ENCODE measurements at regions not wholly inside any gene's neighbourhood (a gene's known extent, or its start where the extent isn't known, plus 50 kb on each side); places are given as distances from the start of the nearest gene placed in this dataset.
"Not testable (repeated sequence)": the region's sequence is repeated elsewhere in the genome, so short reads cannot be mapped to it uniquely, and the experiment has no call there.

DNA sequence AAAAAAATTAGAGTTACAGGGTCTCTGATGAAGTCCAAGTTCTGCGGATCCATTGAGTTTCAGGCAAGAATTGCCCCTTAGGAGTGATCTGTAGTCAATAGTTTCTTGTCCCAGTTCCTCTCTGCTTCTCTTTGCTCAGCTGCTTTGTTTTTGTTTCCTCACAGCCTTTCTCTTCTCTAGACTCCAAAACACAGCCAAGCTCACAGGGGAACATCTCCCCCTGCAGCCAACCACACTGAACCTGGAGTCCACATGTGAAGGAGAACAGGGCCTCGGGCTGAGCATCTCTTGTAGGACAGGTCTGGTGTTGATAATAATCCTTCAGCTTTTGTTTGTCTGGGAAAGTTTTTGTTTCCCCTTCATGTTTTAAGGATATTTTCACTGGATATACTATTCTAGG is 202.6 kb upstream of the ATP10A start:
- DNase-seq = no peak

- DNase-seq = no peak
Measured at GRCh38 chr15:26061248-26061647, 198.1 kb upstream of the ATP10A start.

GRCh38 chr15:26056766-26057165 is 193.6 kb upstream of the ATP10A start:
- DNase-seq = not testable (repeated sequence)

DNA sequence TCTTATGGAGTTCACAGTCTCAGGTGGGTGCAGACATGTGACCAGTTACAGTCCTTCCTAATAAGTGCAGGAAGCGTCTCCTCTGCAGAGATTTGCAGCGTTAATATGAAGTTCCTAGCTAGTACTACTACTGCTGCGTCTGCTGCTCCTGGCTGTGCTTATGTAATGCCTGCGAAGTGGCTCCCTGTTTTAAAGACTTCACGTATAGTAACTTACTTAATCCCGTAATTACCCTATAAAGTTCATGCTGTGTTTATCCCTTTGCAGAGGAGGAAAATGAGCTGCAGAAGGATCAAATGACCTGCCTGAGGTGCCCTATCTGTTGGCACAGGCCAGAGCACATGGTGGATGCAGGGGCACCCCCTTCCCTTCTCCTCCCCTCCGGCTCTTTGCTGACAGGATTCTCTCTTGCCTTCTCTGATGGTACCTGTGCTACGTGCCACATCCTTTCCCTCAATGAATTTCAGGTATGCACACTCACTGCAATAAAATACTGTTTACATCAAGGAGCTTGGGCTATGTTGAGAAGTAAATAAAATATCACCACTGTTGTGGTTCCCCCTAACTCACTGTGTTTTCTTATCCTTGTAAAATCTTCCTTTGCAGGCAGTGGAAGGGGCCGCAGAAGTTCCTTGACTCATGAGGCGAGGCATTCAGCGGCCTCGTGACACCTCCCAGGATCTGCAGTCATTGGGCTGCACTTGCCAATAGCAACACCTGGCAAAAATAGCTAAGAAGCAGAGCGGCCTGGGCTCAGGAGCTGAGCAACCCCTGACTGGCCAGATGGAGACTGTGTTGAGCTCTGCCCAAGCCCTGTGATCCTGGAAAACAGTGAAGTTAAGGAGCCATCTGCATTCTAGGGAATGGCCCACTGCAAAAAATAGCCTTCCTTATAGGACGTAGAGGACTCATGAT is 188.9 kb upstream of the ATP10A start:
- DNase-seq = no peak

DNA sequence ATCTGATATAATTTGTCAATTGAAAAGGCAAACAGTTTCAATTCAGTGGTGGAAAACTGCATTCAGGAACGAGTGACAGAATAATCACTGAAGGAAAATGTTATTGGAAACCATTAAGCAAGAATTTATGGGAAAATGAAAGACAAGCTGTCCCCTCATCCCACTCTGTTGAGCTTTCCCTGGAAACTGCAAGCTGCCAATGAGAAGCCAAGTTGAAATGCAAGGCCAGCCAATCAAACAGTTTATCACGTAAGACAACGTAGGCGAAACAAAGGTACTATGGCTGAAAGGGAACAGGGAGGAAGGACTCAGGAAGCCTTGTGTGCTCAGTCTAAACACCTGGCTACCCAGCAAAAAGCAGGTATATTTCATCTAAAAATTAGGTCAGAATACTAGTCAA is 187.9 kb upstream of the ATP10A start:
- DNase-seq = no peak

DNA sequence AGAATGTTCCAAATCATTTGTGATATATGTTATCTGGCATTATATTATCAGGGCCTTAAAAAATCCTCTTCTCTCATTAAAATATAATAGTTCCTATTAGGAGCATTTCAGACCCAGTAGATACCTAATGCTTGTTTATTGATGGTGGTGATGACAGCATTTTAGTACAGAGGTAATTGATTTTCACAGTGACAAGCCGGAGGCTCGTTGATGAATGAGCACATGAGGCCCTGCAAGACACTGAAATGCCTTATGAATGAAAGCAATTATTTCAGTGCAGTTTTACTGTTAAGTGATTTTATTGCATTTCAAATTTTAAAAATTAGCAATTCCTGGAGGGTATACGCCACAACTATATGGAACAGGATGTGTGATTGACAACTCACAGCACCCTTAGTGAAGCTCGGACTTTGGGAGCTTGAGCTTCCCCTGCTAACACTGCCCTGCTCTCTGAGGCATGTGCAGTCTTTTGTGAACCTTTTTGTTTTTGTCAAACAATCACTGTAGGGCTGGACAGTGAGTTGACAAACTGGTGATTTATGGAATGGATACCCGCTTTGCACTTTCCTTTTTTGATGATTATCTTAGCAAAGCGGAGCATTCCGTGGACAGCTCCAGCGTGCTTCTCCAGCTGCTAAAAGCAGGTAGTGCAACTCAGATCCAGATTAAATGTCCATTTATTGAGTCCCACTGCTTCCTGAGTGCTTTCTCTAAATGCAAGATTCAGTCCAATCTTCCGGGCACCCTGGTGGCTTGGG is 187.0 kb upstream of the ATP10A start:
- DNase-seq = no peak

DNA sequence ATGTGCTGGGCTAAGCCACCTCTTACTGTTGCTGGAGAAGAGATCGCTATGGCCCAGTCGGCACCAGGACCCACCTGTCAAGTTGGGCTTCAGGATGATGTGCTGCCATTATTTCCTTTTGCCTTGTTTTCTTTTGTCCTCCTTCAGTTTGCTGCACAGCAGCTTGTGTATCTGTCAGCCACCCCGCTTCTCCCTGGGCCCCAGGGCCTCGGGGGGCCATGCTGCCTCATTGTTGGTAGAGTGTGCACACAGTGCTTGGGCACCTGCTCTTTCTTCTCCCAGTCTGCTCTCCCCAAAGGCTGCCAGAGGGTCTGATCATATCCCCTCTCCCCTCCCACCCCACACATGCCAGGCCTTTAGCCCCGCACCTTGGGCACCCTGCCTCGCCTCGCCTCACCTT is 185.5 kb upstream of the ATP10A start:
- DNase-seq = no peak

GRCh38 chr15:26045516-26045915 is 182.4 kb upstream of the ATP10A start:
- DNase-seq = no peak

DNA sequence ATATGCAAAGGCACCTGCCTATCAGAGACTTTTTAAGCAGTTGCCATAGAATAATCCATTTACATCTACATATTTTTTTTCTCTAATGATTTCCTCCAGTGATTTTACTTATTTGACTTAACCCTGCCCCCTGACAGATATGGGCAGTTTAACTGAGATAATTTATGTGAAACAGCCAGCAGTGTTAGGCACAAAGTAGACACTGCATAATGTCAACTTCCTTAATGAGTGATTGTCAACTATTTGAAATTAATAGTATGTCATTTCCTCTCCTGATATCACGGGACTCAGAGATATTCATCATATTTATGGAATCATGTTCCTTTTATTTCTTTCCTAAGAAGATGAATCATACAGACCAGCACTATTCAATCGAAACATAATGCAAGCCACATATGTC is 179.9 kb upstream of the ATP10A start:
- no peak for DNase-seq

- DNase-seq = no peak
Measured at GRCh38 chr15:26038693-26039092, 175.6 kb upstream of the ATP10A start.

DNA sequence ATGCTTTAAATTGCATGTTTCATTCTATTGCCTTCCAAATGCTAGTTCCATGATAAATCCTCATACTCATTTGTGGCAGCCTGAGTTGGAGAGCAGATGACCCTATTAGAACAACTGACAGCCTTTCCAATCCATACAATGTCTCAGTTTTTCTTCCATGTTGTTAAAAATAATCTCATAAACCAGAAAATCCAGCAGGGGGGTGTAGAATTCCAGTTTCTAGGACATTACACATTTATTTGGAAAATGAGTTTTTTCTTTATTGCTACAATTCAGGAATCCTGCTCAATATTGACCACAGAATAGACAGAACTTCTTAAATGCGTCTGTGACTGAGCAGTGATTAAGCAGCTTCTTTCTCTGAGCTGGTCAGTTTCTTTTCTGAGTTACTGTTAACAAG is 174.2 kb upstream of the ATP10A start:
- no peak for DNase-seq

DNA sequence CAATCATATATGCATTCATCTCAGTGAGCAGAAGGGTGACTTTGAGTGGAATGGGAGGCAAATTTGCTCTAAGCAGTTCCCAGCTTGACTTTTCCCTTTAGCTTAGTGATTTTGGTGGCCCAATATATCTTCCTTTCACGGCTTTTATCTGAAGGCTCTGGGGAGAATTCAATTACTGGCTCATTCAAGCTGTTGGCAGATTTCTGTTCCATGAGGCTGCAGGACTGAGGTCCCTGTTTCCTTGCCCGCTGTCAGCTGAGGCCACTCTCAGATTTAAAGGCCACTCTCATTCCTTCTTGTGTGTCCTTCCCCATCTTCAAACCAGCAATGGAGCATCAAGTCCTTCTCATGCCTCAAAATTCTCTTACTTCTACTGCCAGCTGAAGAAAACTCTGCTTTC is 170.4 kb upstream of the ATP10A start:
- no peak for DNase-seq

DNA sequence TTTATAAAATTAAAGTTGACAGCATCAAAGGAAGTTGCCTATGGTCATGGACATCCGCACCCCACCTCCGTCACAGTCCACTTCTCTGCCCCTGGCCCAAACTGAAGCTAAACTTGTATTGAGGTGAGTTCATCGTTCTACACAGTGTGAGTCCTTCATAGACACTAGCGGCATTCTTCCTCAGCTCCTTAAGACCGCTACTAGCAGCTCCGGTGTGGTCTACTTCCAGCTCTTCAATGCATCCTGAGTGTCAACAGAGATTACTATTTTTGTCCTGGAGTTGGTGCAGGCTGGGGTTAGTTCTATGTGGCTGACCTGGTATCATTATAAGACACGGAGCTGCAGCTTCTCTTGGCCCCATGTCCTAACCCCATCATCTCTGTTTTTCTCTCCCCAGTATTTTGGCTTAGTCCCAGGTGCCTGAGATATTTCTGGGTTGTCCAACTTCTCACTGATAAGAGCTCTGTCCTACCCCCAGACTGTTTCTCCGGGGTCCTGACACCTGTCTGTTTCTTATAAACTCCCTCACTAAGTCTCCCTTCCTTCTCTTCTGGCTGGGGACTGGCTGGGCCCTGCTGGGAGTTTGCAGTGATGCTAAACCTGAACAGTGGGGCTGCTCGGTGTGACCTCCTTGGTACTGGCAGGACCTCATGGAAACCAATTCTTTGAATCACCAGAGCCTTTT is 169.2 kb upstream of the ATP10A start:
- DNase-seq = no peak

DNA sequence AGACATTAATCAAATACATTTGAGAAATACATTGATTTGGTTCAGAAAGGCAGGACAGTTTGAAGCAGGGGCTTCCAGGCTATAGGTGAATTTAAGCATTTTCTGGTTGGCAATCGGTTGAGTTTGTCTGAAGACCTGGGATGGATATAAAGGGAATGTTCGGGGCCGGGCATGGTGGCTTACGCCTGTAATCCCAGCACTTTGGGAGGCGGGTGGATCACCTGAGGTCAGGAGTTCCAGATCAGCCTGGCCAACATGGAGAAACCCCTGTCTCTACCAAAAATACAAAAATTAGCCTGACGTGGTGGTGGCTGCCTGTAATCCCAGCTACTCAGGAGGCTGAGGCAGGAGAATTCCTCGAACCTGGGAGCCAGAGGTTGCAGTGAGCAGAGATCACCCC is 166.5 kb upstream of the ATP10A start:
- DNase-seq = not testable (repeated sequence)

GRCh38 chr15:26029146-26029545 is 166.0 kb upstream of the ATP10A start:
- no peak for DNase-seq

- DNase-seq = no peak
Measured at GRCh38 chr15:26028086-26028740, 165.1 kb upstream of the ATP10A start.

GRCh38 chr15:26026671-26027070 is 163.5 kb upstream of the ATP10A start:
- DNase-seq = not testable (repeated sequence)

DNA sequence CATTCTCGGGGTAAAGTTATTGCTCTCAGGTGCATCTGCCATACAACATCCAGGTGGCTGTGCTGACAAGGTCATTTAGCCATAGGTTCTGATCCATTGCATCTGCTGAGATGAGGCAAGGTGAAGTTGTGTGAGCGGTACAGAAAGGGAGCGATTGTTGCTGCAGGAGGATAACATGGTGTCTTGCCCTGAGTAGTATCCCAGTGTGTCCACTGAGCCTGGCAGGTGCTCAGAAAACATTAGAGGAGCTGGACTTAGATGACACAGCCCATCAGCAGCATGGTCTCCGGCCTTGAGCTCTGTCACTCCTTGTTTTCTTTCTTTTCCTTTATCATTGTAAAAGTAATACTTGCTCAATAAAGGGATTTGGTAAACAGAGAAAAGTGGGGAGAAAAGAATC is 161.1 kb upstream of the ATP10A start:
- no peak for DNase-seq

DNA sequence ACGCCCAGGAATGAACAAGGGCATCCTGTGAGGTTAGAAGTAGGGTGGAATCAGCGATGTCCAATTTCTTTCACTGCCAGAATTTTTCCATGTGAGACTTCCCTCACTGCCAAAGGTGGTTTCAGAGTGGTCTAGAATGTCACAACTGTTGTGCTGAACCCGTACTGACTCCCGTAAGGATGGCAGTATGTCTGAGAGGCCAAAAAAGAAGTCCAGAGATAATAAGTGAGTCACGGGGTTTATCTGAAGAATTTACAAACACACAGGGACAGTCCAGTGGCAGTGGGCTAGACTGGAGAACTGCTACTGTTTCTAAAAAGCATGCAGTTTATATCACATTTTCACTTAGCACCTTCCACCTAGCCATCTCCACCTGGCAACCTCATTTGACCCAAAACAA is 160.6 kb upstream of the ATP10A start:
- DNase-seq = no peak

DNA sequence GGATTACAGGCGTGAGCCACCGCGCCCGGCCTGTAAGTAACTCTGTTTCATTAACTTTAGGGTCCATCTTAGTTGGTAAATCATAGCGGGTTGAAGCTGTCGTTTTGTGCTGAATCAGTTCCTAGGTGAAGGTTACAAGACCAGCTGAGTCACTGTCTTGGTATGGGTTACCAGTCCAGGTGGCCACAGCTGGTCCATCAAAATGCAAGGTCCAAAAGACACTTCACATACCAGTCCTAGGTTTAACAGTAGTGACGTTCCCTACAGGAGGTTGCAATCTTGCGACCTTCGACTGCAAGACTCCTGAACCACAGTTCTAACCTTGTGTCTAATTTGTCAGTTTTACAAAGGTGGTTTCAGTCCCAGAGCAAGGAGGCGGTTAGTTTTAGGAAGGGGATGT is 160.1 kb upstream of the ATP10A start:
- DNase-seq = no peak

GRCh38 chr15:26020871-26021270 is 157.7 kb upstream of the ATP10A start:
- DNase-seq = no peak

DNA sequence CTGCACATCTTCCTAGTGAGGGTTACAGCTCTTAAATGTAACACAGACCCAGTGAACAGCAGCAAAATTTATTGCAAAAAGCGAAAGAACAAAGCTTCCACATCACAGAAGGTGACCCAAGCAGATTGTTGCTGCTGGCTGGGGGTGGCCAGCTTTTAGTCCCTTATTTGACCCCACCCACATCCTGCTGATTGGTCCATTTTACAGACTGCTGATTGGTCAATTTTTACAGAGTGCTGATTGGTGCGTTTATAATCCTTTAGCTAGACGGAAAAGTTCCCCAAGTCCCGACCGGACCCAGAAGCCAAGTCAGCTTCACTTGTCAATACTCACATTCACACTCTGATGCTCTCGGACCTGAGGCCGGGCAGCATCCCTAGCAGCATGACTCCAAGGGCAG is 154.5 kb upstream of the ATP10A start:
- DNase-seq = no peak

DNA sequence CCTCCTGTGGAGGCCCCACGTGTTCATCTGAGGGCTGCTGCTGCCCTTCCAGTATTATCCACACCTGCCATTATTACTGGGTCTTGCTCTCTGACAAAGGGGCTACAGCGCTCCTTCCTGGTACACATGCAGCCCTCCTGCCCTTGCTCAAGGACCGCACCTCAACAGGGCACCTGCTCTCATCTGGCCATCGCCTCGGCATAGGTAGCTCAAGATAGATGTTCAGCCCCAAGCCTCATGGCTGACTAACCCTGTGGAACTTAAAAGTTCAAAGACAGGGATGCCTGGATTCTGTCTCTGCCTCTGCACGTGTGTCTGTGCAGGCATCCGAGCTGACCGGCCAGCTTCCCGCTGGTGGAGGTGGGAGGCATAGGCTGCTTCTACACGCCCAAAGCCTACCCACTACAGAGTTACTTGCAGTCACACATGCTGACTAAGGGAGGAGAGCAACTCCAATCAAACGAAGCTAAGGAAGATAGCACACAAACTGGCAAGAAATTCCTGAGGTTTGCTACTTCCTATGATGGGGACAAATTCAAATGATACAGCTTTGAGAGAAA is 152.5 kb upstream of the ATP10A start:
- no peak for DNase-seq

Data from activated CD4-positive, CD25-positive, alpha-beta regulatory T cell (primary cell).